Retinal pigment epithelial cell (primary cell): ENCODE measurements at regions not wholly inside any gene's neighbourhood (a gene's known extent, or its start where the extent isn't known, plus 50 kb on each side); places are given as distances from the start of the nearest gene placed in this dataset.
A peak's percentile ranks its signal among the peaks of the same experiment; 100 is the strongest.

ENCODE experiments used
- DNase-seq: peaks from one replicate; pipeline ENCODE4 v3.0.0-alpha.2; 2010; ENCODE audit warnings: low read depth
- H3K4me3 ChIP-seq: 2 replicates; pipeline ENCODE4 v1.5.1; 2011; ENCODE audit warnings: mild to moderate bottlenecking, low read length, control low read depth, moderate library complexity
- CTCF ChIP-seq: conservative IDR thresholded peaks from 2 replicates; pipeline ENCODE4 v1.5.1; 2011; ENCODE audit warnings: low read depth, low read length, control low read depth, inconsistent platforms

GRCh38 chr7:106723398-106723797 is 62.4 kb upstream of the CCDC71L start:
- no peak for DNase-seq
- H3K4me3 ChIP-seq = no peak overlapping the region
- TF ChIP-seq CTCF = no peak

GRCh38 chr7:106729720-106730385 is 68.9 kb upstream of the CCDC71L start:
- no peak for DNase-seq
- no peak overlapping the region for H3K4me3 ChIP-seq
- TF ChIP-seq CTCF = no peak

GRCh38 chr7:106731187-106731586 is 70.2 kb upstream of the CCDC71L start:
- H3K4me3 ChIP-seq = no peak overlapping the region
- TF ChIP-seq CTCF = no peak
- no peak for DNase-seq

- DNase-seq = no peak
- no peak overlapping the region for H3K4me3 ChIP-seq
- no peak for TF ChIP-seq CTCF
Measured at GRCh38 chr7:106731646-106732444, 70.9 kb upstream of the CCDC71L start.

GRCh38 chr7:106735637-106736036 is 74.7 kb upstream of the CCDC71L start:
- DNase-seq = no peak
- no peak overlapping the region for H3K4me3 ChIP-seq
- no peak for TF ChIP-seq CTCF

- no peak for DNase-seq
- no peak for TF ChIP-seq CTCF
- no peak overlapping the region for H3K4me3 ChIP-seq
Measured at GRCh38 chr7:106736123-106736507, 75.2 kb upstream of the CCDC71L start.

- no peak overlapping the region for H3K4me3 ChIP-seq
- DNase-seq = peak; percentile 23
- TF ChIP-seq CTCF = peak; percentile 76
Measured at GRCh38 chr7:106736508-106737201, 75.7 kb upstream of the CCDC71L start.
